ENCODE measurements at regions not wholly inside any gene's neighbourhood (a gene's known extent, or its start where the extent isn't known, plus 50 kb on each side); places are given as distances from the start of the nearest gene placed in this dataset.

- TF ChIP-seq CTCF (IDR thresholded peaks at IDR 0.05 in 8 of 11, conservative IDR thresholded peaks at IDR 0.05 in 3 of 11) (no peak), POLR2AphosphoS5 (IDR thresholded peaks at IDR 0.05) (no peak), POLR2A (IDR thresholded peaks at IDR 0.05) (no peak)
Measured at GRCh38 chr4:188780686-188781085, 641.4 kb downstream of the TRIML1 start.

All from spleen (tissue), 7 donors.